ENCODE measurements at regions not wholly inside any gene's neighbourhood (a gene's known extent, or its start where the extent isn't known, plus 50 kb on each side); places are given as distances from the start of the nearest gene placed in this dataset.
A peak's percentile ranks its signal among the peaks of the same experiment; 100 is the strongest.
"Not testable (repeated sequence)": the region's sequence is repeated elsewhere in the genome, so short reads cannot be mapped to it uniquely, and the experiment has no call there.

- Histone ChIP-seq H3F3A (replicated peaks; ENCODE audit: insufficient read depth) (no peaks in the 10 kb centered on the region), H2AFZ (ENCODE audit: low read depth) (no peak overlapping the region), H3K9me2 (no peaks in the 10 kb centered on the region), H3K4me3 (ENCODE audit: low read depth in 2 of 2, low read length in 1 of 2) (no peak overlapping the region), H3K9ac (no peak overlapping the region), H3K36me3 (replicated peaks in 1 of 2; ENCODE audit: control insufficient read depth in 1 of 2, insufficient read depth in 2 of 2, low read length in 1 of 2) (no peaks in the 10 kb centered on the region), H3K9me3 (no peaks in the 10 kb centered on the region), H3K27me3 (ENCODE audit: insufficient read depth) (no peaks in the 10 kb centered on the region), H3K27ac (ENCODE audit: low read depth in 2 of 2, low read length in 1 of 2) (no peak overlapping the region), H3K79me2 (ENCODE audit: insufficient read depth) (no peaks in the 10 kb centered on the region), H4K20me1 (ENCODE audit: insufficient read depth) (no peaks in the 10 kb centered on the region), H3K4me2 (no peak overlapping the region), H3K4me1 (ENCODE audit: control insufficient read depth in 1 of 2, insufficient read depth in 2 of 2, low read depth in 1 of 2, low read length in 1 of 2) (no peaks in the 10 kb centered on the region)
- ChIA-PET CTCF (interaction anchor here (0.8 kb wide), 1 partner anchor 450 kb away, joined by 3 read pairs; no protein-coding TSS in a partner anchor), POLR2A (no interaction called here)
- DNase-seq = no peak
- TF ChIP-seq MXI1 (IDR thresholded peaks at IDR 0.05; ENCODE audit: low read depth, low read length) = no peak
Observed at GRCh38 chr2:49693961-49694360, 539.6 kb upstream of the FSHR start.

- H3K9me3 ChIP-seq; H3K27ac ChIP-seq (ENCODE audit: low read depth in 2 of 2, low read length in 1 of 2); H3K27me3 ChIP-seq (ENCODE audit: insufficient read depth); H3K4me3 ChIP-seq (ENCODE audit: low read depth in 2 of 2, low read length in 1 of 2); H3K4me2 ChIP-seq; H3K36me3 ChIP-seq (replicated peaks in 1 of 2; ENCODE audit: control insufficient read depth in 1 of 2, insufficient read depth in 2 of 2, low read length in 1 of 2); H3K4me1 ChIP-seq (ENCODE audit: control insufficient read depth in 1 of 2, insufficient read depth in 2 of 2, low read depth in 1 of 2, low read length in 1 of 2); H3F3A ChIP-seq (replicated peaks; ENCODE audit: insufficient read depth); H3K9ac ChIP-seq; POLR2A ChIA-PET; H2AFZ ChIP-seq (ENCODE audit: low read depth); H4K20me1 ChIP-seq (ENCODE audit: insufficient read depth); DNase-seq; H3K79me2 ChIP-seq (ENCODE audit: insufficient read depth); H3K9me2 ChIP-seq: not testable (repeated sequence)
- CTCF ChIA-PET = interaction anchor here (0.5 to 1.6 kb wide), 2 partner anchors 222 to 710 kb away, joined by 3 to 5 read pairs; no protein-coding TSS in a partner anchor
- WGBS (ENCODE audit: low lambda C conversion rate) = 62% methylated on average over 2 of the region's 2 CpGs
Observed at GRCh38 chr2:49692022-49692421, 537.7 kb upstream of the FSHR start.

- no peaks in the 10 kb centered on the region for H3F3A ChIP-seq (replicated peaks; ENCODE audit: insufficient read depth)
- no peak overlapping the region for H3K4me2 ChIP-seq
- H3K27me3 ChIP-seq (ENCODE audit: insufficient read depth) = no peaks in the 10 kb centered on the region
- peak overlapping the region in 1 of 2 experiments; percentile 16; a peak in 1 of 4 replicates for H3K4me3 ChIP-seq (ENCODE audit: low read depth in 2 of 2, low read length in 1 of 2)
- ChIA-PET POLR2A (no interaction called here), CTCF (interaction anchor here (0.6 to 4.5 kb wide), 37 partner anchors 9 to 803 kb away, joined by 3 to 49 read pairs (median 3); no protein-coding TSS in a partner anchor)
- no peaks in the 10 kb centered on the region for H4K20me1 ChIP-seq (ENCODE audit: insufficient read depth)
- no peak for DNase-seq
- H2AFZ ChIP-seq (ENCODE audit: low read depth) = no peak overlapping the region
- H3K79me2 ChIP-seq (ENCODE audit: insufficient read depth) = no peaks in the 10 kb centered on the region
- WGBS (ENCODE audit: low lambda C conversion rate) = 13% methylated on average over 1 of the region's 1 CpG
- no peaks in the 10 kb centered on the region for H3K9me2 ChIP-seq
- no peak overlapping the region for H3K27ac ChIP-seq (ENCODE audit: low read depth in 2 of 2, low read length in 1 of 2)
- no peaks in the 10 kb centered on the region for H3K9me3 ChIP-seq
- H3K9ac ChIP-seq = no peak overlapping the region
- H3K4me1 ChIP-seq (ENCODE audit: control insufficient read depth in 1 of 2, insufficient read depth in 2 of 2, low read depth in 1 of 2, low read length in 1 of 2) = no peaks in the 10 kb centered on the region
- H3K36me3 ChIP-seq (replicated peaks in 1 of 2; ENCODE audit: control insufficient read depth in 1 of 2, insufficient read depth in 2 of 2, low read length in 1 of 2) = no peaks in the 10 kb centered on the region
- TF ChIP-seq MXI1 (IDR thresholded peaks at IDR 0.05; ENCODE audit: low read depth, low read length) (no peak), EP300 (IDR thresholded peaks at IDR 0.05; ENCODE audit: borderline replicate concordance in 1 of 2, low read depth in 1 of 2, low read length in 1 of 2) (no peak), YY1 (IDR thresholded peaks at IDR 0.05; ENCODE audit: low read depth) (no peak), RXRA (IDR thresholded peaks at IDR 0.05; ENCODE audit: borderline replicate concordance, low read depth) (no peak), RAD21 (IDR thresholded peaks at IDR 0.05; ENCODE audit: low read length) (peak; percentile 67), CHD2 (IDR thresholded peaks at IDR 0.05; ENCODE audit: low read length, partially characterized antibody) (no peak), MEF2A (IDR thresholded peaks at IDR 0.05; ENCODE audit: borderline replicate concordance, low read depth) (no peak), RCOR1 (IDR thresholded peaks at IDR 0.05; ENCODE audit: low read length) (no peak), CTCF (IDR thresholded peaks at IDR 0.05) (peak; percentile 60), SMC3 (IDR thresholded peaks at IDR 0.05; ENCODE audit: low read depth, low read length) (peak; percentile 43; the same call in 1 of the 2 replicates), NFIC (IDR thresholded peaks at IDR 0.05; ENCODE audit: borderline replicate concordance) (no peak), GATA2 (CRISPR knock-in tag; IDR thresholded peaks at IDR 0.05) (no peak), TCF12 (IDR thresholded peaks at IDR 0.05) (no peak)
- TF ChIP-seq, protein P1, sequence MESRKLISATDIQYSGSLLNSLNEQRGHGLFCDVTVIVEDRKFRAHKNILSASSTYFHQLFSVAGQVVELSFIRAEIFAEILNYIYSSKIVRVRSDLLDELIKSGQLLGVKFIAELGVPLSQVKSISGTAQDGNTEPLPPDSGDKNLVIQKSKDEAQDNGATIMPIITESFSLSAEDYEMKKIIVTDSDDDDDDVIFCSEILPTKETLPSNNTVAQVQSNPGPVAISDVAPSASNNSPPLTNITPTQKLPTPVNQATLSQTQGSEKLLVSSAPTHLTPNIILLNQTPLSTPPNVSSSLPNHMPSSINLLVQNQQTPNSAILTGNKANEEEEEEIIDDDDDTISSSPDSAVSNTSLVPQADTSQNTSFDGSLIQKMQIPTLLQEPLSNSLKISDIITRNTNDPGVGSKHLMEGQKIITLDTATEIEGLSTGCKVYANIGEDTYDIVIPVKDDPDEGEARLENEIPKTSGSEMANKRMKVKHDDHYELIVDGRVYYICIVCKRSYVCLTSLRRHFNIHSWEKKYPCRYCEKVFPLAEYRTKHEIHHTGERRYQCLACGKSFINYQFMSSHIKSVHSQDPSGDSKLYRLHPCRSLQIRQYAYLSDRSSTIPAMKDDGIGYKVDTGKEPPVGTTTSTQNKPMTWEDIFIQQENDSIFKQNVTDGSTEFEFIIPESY (IDR thresholded peaks at IDR 0.05; ENCODE audit: borderline replicate concordance, low read depth) = no peak
- TF ChIP-seq, protein P2, sequence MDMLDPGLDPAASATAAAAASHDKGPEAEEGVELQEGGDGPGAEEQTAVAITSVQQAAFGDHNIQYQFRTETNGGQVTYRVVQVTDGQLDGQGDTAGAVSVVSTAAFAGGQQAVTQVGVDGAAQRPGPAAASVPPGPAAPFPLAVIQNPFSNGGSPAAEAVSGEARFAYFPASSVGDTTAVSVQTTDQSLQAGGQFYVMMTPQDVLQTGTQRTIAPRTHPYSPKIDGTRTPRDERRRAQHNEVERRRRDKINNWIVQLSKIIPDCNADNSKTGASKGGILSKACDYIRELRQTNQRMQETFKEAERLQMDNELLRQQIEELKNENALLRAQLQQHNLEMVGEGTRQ (IDR thresholded peaks at IDR 0.05; ENCODE audit: borderline replicate concordance, low read depth, low read length) = no peak
Observed at GRCh38 chr2:49687918-49688317, 533.6 kb upstream of the FSHR start.

Data from SK-N-SH (cell line).